HG03095 (cell line): ENCODE measurements at regions not wholly inside any gene's neighbourhood (a gene's known extent, or its start where the extent isn't known, plus 50 kb on each side); places are given as distances from the start of the nearest gene placed in this dataset.

ENCODE experiments used
- ATAC-seq: cut with Tn5 transposase; IDR thresholded peaks from one replicate; pipeline ENCODE4 v1.9.1; 2021; ENCODE audit warnings: moderate library complexity; ENCODE audit not compliant: unreplicated experiment

DNA sequence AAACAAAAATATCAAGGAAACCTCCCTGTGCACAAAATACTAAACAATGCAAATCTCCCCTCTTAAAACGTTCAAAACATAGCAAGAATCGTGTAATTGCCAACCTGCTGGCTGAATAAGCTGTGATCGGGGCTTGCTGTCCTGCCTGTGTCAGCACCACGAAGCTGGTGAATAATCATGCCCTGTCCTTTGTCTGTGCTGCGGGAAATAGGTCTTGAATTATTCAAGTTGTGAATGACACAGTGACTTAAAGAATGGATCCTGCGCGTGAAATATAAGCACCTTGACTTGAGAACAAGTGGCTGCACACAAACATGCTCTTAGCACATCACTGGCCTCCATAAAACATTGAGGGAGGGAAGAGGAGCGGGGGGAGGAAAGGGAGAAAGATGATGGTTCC is 130.2 kb downstream of the OAT start:
- no peak for ATAC-seq

DNA sequence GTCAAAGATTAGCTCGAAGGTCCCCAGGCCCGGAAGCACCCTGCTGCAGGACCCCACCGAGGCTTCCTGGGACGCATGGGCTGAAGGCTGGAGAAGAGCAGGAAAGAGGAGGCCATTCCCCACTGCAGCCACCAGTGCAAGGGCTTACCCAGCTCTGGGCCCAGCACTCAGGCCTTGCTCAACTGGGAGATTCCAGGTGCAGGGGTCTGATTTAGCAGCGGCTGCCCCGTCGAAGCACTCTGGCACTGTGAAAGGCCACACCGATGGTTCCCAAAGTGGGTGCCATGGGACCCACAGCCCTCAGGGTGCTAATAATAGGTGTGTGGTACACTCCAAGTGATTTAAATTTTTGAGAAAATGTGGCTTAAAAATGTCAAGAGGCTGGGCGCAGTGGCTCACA is 130.9 kb downstream of the OAT start:
- ATAC-seq, result no peak

DNA sequence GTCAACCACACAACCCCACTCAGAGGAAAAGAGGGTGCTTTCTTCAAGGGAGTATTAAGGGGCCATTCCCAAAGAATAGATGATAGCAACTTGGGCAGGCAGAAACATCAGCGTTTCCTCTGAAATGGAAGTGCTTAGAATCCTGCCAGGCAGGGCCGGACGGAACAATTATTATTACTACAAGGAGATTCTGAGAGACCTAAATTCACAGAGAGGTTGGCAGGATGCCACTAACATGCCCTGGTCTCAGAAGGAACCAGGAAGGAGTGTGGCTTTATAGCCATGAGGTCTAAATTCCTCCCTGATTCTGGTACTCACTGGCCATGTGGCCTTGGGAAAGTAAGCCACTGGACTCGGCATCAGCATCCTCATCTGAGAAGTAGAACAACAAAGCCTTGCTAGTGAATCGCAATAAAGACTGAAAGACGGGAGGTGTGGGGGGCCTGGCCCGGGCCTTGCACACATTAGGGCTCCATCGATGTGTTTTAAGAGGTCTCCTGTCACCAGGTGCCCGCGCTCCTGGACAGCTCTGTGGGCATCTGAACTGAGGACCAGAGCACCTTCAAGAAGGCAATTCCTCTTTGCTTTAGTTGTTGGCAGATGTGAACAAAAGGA is 131.5 kb downstream of the OAT start:
- ATAC-seq, result no peak

DNA sequence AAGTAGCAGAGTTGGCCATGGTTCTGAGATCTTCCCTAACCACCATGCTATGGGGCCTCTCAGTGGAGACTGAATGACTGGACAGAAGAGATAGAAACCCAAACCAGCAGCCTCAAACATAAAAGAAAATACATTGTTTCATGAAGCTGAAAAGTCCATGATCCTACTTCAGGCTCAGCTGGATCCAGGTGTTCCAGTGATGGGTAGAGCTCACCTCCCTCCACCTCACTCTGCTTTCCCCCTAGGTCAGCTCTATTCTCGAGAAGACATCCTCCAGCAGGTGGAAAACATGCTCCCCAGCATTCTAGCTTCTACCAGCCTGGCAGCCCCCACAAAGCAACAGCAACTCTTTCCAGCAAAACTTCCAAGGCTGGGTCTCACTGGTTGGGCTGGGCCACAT is 132.1 kb downstream of the OAT start:
- ATAC-seq, result no peak

DNA sequence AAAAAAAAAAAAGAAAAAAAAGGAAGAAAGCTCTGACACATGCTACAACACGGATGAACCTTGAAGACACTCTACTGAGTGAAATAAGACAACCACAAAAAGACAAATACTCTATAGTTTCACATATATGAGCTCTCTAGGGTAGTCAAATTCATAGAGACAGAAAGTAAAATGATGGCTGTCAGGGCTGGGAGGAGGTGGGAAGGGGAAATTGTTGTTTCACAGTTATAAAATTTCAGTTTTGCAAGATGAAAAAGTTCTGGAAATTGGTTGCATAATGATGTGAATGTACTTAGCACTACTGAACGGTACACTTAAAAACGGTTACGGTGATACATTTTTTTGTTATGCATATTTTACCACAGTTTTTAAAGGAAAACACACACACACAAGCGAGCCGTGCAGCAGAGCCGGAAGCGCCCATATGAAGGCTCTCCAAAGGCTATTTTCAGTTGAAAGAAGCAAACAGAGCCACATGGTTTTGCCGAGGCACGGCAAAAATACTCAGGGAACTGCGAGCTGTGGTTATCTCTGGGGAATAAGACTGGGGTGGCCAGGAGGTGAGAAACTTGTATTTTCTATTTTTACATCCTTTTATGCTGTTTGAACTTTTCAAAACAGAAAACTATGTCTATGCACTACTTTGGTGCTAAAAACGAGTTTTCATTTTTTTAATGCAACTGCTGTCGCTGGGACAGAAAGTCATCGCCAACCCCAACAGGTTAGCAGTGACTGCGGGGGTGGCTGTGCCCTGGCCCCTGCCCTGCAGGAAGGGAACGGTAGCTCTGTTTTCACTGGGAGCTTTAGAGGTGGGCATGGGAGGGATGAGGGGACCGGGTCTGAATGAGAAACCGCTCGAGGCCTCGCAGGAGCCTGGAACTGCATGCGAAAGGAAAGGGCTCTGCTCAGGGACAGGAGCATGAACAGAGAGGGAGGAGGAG is 132.9 kb downstream of the OAT start:
- peak; percentile 72 for ATAC-seq

DNA sequence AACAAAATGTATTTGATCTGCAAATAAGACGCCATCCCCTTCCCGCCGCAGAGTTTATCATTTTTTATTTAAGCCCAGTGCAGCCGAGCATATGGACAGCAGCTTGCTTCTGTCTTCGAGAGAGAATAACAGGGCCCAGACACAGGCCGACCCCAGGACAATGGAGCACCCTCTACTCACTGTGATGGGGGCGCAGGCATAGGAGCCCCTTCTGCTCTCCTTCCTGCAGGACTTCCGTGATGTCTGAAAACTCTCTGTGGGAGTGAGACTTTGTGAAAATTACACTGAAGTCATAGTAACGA is 134.8 kb downstream of the OAT start:
- no peak for ATAC-seq

DNA sequence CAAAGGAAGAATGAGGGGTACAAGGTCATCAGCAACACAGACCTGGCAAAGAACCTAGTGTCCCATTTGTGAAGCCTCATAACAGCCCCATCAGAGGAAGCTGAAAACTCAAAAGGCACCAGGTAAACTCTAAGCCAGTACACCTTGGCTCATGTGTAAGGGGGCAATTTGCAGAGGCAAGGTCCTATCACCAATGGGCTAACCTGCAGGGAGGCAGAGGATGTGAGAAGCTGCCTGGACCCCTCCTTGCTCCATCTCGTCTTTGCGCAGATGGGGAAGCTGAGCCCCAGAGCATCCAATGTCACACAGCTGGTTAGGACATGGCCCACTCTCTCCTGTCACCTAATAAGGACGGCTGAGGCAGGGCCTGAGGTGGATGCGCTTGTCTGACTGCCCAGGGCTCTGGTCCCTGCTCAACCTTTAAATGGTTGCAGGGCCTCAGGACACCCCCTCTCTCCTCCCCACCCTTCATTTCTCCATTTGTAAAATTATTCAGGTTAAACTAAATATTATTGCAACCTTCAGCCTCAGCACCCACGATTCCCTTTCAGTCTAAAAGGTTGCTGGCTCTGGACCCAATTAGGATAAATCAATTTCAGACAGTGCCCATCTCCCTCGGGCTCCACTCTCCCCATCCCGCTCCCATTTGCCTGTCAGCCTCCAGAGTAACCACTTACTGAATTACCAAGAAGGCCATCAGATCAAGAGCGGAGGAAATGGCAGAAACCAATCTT is 135.3 kb downstream of the OAT start:
- ATAC-seq, result no peak

DNA sequence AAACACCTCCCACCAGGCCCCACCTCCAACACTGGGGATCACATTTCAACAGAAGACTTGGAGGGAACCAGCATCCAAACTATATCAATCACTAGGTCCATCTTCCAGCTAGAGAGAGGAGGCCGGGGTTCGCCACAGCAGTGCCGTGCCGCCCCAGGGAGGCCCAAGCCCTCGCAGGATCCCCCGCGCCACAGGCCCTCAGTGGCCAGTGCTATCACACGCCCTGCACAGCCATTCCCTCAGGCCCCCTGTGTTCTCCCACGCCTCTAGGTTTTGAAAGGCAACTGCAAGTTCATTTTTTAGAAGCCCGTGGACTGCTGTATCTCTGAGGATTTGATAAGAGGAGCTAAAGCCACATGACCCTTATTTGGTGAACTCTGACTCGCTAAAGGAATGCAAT is 136.4 kb downstream of the OAT start:
- ATAC-seq, result no peak

DNA sequence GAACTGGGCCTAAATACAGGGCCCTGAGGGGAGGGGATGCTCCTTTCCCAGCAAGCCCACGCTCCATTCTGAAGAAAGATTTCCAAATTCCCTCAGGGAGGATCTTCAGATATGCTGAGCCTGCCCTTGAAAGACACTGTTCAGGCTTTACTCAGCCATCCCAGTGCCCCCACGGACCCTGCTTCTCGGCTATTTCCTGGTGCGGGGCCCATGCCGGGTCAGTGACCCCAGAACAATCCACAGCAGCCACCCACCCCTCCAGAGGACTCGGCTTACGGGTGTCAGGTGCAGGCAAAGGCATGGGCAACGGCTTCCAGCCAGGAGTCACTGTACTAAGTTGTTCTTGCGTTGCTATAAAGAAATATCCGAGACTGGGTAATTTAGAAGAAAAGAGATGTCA is 137.1 kb downstream of the OAT start:
- ATAC-seq, result no peak

DNA sequence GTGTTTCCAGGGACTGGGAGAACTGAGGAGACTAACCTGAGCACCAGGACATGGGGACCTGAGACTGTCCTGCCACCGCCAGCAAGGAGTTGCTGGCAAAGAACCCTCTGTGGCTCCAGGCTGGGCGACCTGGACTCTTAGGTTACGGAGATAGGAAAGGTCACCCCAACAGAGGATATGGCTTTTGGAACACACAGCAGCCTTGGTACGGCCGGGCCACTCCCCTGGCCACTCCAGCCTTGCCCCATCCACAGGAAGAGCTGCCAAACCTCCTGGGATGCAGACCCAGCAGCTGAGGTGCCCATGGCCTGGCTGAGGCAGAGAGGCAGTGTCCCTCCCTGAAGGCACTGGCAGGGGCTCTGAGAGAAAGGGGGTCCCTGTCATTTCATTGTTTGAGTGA is 137.8 kb downstream of the OAT start:
- ATAC-seq, result no peak

DNA sequence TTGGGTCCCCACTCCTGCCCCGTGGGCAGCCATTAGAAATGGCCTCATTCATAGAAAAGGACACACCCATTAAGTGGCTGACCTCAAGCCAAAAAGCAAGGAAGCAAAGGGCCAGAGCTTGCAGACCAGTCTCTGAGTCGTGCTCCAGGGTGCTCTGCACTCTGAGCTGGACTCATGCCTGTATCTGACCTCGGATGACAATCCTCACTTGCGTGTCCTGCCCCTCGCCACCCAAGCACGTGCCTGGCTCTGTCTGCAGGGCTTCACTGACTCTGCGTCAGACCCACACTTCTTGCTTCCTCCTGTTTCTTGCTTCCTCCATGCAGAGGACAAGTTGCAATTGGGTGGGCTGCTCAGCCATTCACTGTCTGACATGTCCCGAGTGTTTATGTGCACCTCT is 138.8 kb downstream of the OAT start:
- no peak for ATAC-seq

DNA sequence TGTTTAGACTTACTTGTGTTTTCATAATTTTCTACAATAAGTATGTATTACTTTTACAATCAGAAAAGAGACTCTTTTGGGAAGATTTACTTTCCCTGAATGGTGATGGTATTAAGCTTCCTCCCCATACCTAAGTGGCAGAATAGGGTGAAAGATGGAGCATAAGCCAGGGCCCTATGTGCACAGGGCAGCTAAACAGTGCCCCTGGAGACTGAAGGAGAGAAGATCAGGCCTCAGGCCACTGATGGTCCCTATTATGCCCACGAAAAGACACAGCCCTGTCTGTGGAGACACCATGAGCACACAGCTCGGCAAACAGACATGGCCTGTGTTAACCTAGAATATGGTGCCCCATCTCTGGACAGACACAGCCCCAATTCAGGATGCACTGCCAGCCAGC is 139.4 kb downstream of the OAT start:
- ATAC-seq, result no peak

DNA sequence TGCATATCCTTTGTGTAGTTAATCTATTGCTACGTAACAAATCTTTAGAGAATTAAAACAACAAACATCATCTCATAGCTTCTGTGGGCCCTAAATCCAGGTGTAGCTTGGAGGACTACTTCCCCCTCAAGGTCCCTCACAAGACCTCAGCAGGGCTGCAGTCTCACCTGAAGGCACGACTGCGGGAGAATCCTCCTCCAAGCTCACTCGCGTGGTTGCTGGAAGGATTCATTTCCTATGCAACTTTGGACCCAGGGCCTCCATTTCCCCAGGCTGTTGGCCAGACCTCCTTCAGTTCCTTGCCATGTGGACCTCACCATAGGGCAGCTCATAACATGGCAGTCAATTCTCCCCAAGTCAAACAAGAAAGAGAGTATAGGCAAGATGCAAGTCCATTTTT is 140.4 kb downstream of the OAT start:
- no peak for ATAC-seq

DNA sequence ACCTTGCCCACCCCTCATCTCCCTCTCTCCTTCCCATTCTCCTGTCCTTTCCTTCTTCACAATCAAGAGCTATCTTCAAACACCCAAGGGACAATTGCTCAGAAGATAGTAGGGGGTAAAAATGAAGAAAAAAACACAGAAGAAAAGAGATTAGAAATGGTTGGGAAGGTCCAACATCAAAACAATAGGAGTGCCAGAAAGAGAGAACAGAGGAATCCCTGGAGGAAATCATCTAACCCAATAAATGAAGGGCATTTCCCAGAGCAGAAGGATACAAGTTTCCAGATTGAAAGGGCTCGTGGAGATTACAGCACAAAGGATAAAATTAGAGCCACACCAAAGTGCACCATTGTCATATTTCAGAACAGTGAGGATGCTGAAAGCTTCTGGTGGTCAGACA is 145.6 kb downstream of the OAT start:
- no peak for ATAC-seq

DNA sequence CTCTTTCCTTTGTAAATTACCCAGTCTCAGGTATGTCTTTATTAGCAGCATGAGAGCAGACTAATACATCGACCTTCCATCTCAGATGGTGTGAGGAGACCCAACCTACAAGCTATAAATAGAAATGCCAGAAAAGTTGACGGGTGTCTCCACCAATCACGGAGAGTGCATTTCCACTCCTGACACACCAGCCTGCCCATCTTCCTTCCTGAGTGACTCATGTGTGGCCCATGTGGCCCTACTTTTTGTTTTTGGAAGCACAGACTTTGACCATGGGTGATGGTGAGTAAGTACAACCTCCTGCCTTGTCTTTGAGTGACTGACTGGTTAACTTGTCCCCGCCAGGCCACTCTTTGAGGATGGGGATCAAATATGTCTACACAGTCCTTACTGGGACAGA is 147.0 kb downstream of the OAT start:
- ATAC-seq, result no peak

DNA sequence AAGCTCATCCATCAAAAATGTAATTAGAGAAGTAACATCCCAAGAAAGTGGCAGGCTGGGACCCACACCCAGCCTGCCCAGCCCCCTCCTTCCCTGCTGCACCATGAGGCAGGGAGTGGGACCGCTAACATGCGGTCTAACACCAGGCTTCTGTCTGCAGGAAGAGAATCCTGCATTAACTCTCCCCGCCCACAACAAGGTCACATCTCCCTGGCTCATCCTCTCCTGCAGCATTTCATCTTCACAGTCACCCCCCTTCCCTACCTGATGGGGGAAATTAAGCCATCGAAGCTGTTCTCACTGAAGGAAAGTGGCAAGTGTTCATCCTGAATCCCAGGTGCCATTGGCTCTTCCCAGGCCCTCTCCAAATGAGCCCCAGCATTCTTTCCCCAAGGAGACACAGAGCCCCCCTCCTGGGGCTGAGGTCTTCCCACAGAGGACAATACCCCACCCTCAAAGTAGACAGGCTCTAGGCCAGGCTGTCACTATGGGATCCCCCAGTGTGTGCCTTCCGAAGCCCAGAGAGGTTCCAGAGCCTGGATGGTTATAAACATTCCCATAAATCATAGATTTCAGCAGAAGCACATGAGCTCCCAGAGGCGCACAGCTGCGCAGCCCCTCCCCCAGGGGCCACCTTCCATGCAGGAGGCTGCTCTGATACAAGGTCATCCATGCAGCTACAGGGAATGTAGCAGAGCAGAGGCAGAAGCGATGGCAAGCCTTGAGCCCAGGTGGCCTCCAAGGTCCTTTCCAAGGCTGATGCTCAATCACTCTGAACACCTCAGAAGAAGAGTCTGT is 148.0 kb downstream of the OAT start:
- ATAC-seq, result no peak

DNA sequence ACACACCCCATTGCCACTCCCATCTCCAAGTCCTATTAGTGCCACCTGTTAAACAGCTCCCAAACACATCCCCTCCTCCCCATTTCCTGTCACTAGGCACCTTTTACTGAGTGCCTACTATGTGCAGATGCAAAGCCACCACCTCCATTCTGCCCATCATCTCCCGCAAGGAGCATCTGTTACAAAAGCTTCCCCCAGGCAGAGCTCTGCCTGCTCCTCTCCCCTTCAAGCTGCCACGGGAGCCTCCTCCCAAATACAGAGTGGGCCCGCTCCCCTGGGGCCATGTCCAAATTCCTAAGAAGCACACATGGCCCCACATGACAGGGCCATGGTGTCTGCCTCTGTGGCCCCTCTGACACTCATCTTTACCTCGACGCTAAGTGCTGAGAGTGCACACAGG is 149.7 kb downstream of the OAT start:
- ATAC-seq, result no peak

DNA sequence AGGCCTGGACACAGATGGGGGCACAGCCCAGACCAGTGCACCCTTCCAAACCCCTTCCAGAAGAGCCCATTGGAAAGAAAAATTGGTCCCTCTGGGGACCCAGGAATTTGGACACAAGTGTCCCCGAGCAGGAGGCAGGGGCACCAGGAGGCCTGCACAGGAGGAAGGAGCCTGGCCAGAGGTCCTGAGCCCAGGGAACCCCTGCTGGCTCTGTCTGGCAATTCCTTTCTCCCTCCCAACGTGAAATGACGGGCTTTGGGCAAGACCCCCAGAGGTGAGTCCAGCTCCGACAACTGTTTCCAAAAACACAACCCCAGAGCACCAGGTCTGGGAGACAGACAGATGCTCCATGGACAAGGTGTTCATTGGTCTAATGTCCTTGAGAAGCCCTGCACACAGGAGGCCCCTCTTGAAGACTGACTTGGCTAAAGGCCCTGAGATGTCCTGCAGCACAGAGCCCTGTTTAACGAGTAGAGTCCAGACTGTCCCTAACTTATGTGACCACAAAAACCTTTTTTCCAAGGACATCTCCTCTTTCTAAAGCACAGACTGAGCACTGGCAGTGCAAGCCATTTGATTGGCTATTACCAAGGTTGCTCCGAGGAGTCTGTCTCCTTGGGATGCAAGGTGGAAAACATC is 150.7 kb downstream of the OAT start:
- ATAC-seq, result no peak

DNA sequence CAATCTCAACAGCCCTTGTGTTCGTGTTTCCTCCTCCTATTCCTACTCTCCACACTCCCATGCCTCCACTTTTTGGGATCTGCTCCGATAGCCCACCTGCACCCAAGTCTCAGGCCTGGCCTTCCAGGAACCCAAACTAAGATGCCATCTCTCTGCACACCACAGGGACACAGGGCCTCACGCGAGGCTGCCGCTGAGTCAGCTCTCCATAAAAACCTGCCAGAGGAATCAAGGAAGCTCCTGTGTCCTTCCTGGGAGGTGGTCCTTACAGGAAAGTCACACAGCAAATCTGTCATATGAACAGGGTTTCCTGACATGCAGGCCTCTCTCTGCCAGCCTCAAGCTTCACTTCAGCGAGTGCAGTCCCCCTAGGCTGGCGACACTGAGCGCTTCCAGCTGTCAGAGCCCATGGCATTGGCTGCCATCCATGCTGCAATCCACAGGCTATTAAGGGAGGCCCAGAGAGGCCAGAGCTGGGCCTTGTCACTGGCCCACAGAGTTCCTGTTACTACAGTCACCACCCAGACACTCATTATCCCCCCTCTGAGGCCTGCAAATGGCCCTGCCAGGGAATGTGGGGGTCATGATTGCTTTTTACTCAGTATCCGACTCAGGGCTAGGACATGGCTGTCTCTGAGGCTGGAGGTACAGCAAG is 151.4 kb downstream of the OAT start:
- ATAC-seq, result no peak

DNA sequence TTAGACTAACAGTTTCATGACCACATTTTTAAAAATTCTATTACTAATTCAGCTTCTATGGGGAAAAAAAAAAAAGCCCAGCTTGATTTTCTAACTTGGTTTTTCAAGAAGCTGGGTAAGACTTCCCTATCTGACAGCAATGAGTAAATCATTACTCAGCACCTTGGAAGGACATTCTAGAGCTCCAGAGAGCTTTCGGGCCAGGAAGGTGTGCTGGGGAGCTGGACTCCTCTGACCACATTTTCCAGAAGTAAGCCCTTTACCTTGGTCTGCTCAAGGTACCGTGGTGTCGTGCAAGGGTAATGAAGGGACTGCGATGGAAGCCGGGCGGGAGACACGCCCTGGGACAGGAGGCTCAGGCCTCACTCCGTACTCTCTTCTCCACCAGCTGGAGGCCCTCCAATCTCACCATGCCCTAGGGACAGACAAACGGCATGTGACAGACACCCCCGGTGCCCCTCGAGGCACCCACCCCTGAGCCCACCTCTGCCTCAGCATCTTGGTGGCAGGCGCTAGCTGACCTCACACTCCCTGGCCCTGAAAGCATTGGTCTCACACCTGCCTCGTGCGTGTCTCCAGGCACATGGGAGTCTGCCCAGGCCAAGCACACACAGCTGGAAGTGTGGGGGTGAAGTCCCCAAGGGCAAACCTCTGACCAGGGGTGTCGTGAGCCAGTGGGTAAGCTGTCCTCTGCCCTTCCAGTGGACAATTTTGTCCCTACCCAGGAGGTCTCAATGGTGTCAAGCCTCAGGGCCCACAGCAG is 152.1 kb downstream of the OAT start:
- no peak for ATAC-seq
